Activated CD8-positive, alpha-beta memory T cell treated with anti-CD3 and anti-CD28 coated beads, Interleukin-2, amount 50 U/mL, for 1 hour (primary cell): ENCODE measurements at regions not wholly inside any gene's neighbourhood (a gene's known extent, or its start where the extent isn't known, plus 50 kb on each side); places are given as distances from the start of the nearest gene placed in this dataset.

Experiments used
- DNase-seq: peaks from one replicate; pipeline ENCODE4 v3.0.0-alpha.2; 2020; ENCODE audit errors: extremely low read depth

DNA sequence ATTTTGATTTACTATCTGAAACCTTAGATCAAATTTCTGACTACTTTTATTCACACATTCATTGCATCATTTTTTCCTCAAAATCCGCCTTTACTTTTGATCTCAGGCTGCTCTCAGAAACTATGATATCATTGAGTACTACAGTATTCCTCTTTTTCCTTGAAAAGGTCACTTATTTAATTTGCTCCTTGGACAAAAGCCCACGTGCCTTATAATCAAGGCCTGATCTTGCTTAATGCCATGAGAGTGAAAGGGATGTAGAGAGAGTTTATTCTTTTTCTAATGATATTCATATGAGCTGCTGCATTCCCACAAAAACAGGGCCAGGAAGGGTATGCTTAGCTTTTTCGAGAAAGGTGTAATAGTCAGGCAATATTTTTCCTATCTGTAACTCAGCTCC lies 327.0 kb downstream of the ETS1 start:
- DNase-seq, result no peak

GRCh38 chr11:128259816-128260215 lies 327.5 kb downstream of the ETS1 start:
- DNase-seq, result no peak

DNA sequence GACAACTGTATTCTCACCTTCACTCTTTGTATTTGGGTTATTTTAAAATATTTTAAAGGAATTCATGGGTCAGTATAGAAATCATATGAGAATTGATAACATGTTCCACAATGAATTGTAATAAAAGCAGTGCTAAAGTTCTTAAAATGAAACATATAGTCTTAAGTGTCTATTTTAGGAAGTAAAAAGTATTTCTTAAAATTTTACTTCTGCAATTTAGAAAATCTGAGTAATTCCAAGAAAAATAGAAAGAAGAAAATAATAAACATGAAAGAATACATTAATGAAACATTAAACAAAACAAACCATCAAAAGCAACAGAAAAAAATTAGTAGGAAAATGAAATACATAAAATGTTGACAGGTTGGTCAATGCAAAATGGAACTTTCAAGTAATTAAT lies 332.4 kb downstream of the ETS1 start:
- no peak for DNase-seq

GRCh38 chr11:128251140-128251539 lies 336.2 kb downstream of the ETS1 start:
- DNase-seq, result no peak

- no peak for DNase-seq
Measured at GRCh38 chr11:128250482-128250881, 336.9 kb downstream of the ETS1 start.

GRCh38 chr11:128246810-128247594 lies 340.4 kb downstream of the ETS1 start:
- no peak for DNase-seq

DNA sequence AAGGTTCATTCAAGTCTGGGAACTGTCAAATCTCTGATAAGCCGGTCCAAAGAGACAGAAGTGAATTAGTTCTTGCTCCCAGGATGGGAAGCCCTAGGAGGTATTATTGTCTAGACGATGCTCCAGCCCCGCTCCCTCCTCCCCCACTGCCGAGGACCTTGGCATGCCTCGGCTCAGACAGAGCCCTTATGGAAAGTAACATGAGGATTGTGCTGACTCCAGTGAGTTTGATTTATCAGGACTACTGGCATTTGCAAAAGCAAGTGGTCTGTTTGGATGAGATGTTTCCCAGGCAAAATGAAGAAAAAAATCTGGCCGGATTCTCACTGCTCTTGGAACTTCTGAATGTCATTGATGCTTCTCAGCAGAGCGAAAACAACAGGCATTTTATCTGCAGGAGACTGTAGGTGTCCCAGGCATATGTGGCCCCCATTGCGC lies 341.0 kb downstream of the ETS1 start:
- DNase-seq, result no peak

DNA sequence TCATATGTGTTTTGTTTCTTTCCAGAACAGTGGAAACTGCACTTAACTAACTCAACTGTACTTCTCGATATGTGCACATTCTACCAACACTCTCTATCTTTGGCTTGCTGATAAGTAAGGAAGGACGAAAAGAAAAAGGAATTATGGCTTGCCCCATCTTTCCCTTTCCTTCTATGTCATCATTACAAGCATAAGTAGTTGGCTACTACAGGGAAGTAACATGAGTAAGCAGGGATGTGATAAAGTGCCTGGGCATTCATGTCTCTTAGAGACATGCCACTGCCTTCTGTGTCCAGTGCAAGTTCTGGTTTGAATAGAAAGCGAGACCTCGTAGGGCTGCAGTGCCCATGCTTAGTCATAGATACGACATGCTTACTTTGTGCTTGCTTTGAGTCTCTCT lies 342.5 kb downstream of the ETS1 start:
- DNase-seq, result no peak

GRCh38 chr11:128242451-128242850 lies 344.9 kb downstream of the ETS1 start:
- no peak for DNase-seq

- DNase-seq, result no peak
Measured at GRCh38 chr11:128240546-128240945, 346.8 kb downstream of the ETS1 start.

DNA sequence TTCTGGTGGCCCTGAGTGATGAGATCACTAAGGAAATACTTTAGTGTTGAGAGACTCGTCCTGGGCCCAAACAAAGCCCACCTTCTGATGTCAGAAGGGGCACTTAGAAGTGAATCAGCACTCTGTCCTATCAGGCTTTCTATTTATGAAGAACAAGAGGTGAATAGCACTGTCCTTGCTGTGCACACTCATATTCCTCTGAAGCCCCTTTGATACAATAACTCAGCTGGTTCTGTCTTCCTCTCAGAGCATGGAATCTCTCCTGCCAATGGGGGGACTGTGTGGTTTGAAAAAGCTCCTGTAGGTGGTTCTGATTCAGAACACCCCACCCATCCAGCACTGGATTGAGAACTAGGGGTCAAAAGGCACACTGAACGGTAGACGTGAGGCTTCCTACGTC lies 348.1 kb downstream of the ETS1 start:
- DNase-seq, result no peak

DNA sequence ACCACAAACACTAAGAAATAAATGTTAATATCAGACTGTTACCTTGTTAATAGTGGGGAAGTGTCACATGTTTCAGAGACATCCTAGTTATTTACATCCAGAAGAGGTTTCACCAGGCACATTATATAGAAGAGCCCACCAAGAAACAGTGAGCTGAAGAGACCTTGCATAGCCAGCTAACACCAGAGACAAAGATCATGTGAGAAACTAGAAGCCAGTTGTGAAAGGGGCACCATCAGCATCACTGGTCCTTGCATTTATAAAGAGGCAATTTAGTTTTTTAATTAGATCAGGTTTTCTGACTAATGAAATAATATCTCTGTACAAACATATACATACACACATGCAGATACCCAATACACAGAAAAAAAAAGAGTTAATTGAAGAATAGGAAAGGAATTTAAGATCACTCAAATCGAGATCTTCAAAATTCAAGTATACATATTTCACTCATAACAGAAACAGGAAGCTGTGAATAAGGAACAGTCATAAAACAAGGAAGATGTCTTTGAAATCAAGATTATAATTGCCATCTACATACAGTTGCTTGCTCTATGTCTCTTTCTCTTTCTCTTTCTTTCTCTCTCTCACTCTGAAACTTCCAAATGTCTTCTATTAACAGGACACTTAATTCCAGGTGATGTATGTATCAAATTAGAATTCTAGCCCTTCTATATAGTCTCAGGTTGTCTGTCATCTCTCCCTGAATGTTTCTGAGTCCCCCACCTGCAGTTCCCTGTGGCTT lies 348.7 kb downstream of the ETS1 start:
- DNase-seq, result no peak

DNA sequence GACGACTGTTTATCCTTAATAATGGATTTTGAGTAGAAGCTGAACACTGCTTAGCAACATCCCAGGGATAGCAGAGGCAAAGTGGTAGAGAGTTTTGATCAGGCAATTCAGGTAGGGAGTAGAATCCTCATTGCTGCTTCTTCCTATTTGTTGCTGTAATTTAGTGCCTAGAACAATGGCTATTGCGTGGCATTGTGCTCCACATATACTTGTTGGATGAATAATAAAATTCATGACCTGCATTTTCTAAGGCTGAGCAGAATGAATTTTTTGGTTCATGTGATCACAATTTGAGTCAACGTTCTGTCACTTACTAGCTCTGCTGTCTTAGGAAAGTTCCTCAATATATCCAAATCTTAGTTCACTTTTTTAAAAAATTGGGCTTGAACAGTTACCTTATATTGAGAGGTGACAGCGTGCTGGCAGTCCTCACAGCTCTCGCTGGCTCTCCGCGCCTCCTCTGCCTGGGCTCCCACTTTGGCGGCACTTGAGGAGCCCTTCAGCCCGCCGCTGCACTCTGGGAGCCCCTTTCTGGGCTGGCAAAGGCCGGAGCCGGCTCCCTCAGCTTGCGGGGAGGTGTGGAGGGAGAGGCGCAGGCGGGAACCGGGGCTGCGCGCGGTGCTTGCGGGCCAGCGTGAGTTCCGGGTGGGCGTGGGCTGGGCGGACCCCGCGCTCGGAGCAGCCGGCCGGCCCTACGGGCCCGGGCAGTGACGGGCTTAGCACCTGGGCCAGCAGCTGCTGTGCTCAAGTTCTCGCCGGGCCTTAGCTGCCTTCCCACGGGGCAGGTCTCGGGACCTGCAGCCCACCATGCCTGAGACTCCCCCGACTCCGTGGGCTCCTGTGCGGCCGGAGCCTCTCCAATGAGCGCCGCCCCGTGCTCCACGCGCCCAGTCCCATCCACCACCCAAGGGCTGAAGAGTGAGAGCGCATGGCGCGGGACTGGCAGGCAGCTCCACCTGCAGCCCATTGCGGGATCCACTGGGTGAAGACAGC lies 350.6 kb downstream of the ETS1 start:
- no peak for DNase-seq

GRCh38 chr11:128235958-128236357 lies 351.4 kb downstream of the ETS1 start:
- DNase-seq, result no peak

DNA sequence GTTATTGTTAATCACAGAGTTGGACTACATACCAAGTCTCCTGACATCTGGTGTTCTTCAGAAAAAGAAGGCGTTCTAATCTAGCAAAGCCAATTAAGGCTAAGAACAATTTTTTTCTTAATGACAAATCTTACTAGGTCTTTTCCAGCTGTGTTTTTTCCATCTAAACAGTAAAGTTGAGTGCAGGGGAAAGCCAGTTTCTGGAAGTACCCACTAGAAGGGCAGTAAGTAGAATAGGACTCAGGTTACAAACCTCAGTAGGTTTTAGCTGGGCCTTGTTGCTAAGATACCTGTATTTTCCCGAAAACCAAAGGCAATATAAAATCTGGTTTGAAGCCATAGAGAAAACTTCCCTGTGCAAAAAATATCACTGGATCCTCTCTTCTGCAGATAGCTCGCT lies 351.9 kb downstream of the ETS1 start:
- no peak for DNase-seq

DNA sequence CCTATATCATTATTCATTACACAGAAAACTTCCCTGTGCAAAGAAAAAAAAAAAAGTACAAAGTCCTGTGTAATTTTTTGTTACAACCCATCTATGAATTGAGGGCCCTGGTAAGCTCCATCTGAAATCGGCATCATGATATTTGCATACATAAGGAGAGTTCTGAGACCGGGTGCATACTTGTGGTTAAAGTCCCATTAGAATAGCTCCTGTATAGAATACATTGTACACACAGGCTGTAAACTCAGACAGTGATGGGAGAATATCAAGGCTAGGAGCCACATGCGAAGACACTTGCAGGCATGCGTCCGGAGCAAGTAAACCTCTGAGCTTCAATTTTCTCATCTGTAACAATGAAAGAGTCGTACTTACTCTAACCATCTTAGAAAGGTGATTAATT lies 353.2 kb downstream of the ETS1 start:
- no peak for DNase-seq

DNA sequence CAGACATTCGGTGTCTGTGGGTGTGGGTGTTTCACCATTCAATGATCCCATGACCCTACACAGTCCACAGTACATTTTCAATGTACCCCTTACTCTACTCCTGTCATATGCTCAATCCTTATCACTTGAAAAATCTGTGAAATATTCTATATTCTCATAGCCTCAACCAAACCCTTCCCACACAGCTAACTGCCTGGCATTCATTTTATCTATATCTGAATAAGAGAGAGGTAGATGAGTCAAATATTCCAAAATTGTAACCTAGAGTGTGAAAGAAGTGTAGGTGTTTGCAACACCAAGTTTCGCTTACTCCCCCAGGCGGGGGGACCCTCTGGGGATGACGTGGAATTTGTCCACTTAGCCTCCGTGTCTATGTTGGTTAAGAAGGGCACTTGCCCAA lies 354.8 kb downstream of the ETS1 start:
- DNase-seq, result no peak

GRCh38 chr11:128231845-128232410 lies 355.4 kb downstream of the ETS1 start:
- no peak for DNase-seq

DNA sequence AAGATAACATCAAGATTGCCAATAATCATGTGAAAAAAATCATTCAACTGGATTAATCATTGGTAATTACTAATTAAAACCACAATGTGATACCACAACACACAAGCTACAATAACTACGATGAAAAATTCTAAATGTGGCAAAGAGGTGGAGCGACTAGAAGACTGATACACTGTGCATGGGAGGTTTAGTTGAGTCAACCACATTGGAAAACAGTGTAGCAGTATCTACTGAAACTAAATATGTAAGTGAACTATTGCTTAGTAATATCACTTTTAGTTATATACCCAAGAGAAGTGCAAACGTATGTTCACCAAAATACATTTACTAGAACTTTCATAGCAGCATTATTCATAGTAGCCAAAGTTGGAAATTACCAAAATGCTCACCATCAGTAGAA lies 359.9 kb downstream of the ETS1 start:
- no peak for DNase-seq

DNA sequence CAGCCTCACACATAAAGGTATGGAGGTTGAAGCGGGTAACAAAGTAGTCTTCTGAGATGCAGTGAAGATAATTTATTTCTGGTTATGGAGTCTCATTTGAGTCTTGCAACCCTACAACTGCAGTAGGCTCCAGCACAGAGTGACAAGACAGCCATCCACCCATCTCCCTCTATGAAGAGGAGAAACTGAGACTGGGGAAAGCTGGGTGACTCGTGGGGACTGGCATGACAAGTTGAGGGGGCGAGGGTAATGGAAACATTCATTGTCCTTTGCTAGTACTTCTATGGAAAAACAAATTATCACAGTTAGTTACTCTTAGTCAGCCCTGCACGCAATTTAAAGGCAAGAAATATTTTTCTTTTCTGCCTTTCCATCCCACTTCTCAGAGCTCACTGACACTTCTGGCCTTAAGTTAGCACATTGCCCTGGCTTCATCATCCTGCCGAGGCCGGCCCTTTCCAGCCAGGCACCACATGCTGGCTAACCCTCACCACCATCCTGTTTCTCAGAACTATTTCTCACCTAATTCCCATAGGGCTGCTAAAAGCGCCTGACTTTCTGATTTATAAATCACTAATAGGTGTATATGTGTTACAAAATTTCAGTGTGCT lies 361.1 kb downstream of the ETS1 start:
- DNase-seq, result no peak

GRCh38 chr11:128222245-128222884 lies 365.0 kb downstream of the ETS1 start:
- no peak for DNase-seq
